ENCODE measurements at regions not wholly inside any gene's neighbourhood (a gene's known extent, or its start where the extent isn't known, plus 50 kb on each side); places are given as distances from the start of the nearest gene placed in this dataset.

GRCh38 chr1:22245726-22246125, 102.8 kb upstream of the WNT4 start:
- TF ChIP-seq CTCF (IDR thresholded peaks at IDR 0.05), result no peak
- TF ChIP-seq POLR2A (IDR thresholded peaks at IDR 0.05), result no peak
